Heart right ventricle (tissue), 16 donors: ENCODE measurements at regions not wholly inside any gene's neighbourhood (a gene's known extent, or its start where the extent isn't known, plus 50 kb on each side); places are given as distances from the start of the nearest gene placed in this dataset.

Source experiments
- ATAC-seq, 8 donors: fragments of 200-7000 bp; cut with Tn5 transposase; one replicate each; pipeline ENCODE4 v1.9.1; 2020; ENCODE audit warnings: mild to moderate bottlenecking in 8 of 8, moderate library complexity in 8 of 8, moderate number of reproducible peaks in 1 of 8
- DNase-seq, 2 donors: peaks; one replicate each; pipeline ENCODE4 v3.0.0-alpha.2; 2020
- H3K27ac ChIP-seq, 10 donors: fragments of 200-600 bp; sonication (generic) in 2 of 10; one replicate each; pipeline versions ENCODE4 v1.5.0 to v1.8.0; 2020 to 2022; ENCODE audit warnings: mild to moderate bottlenecking in 3 of 10
- H3K27me3 ChIP-seq, 7 donors: fragments of 200-600 bp; one replicate each; pipeline ENCODE4 v1.8.0; 2021 to 2022; ENCODE audit warnings: mild to moderate bottlenecking in 2 of 7
- H3K36me3 ChIP-seq, 9 donors: fragments of 200-600 bp; sonication (generic) in 1 of 9; one replicate each; pipeline versions ENCODE4 v1.5.0 to v1.8.0; 2020 to 2022; ENCODE audit warnings: mild to moderate bottlenecking in 2 of 9
- H3K4me1 ChIP-seq, 9 donors: fragments of 200-600 bp; sonication (generic) in 1 of 9; one replicate each; pipeline versions ENCODE4 v1.5.0 to v1.8.0; 2020 to 2022; ENCODE audit warnings: mild to moderate bottlenecking in 4 of 9
- H3K4me3 ChIP-seq, 10 donors: fragments of 200-600 bp; sonication (generic) in 2 of 10; one replicate each; pipeline versions ENCODE4 v1.5.0 to v1.8.0; 2020 to 2022; ENCODE audit warnings: mild to moderate bottlenecking in 7 of 10, moderate library complexity in 2 of 10
- H3K9me3 ChIP-seq, 11 donors: fragments of 200-600 bp in 10 of 11; sonication (generic) in 2 of 11; one replicate each; pipeline versions ENCODE4 v1.5.0 to v1.8.0; 2013 to 2022; ENCODE audit warnings: mild to moderate bottlenecking in 2 of 11, control low read depth in 1 of 11, moderate library complexity in 1 of 11
- WGBS, 2 donors: extraction: QIAGEN DNeasy Blood & Tissue Kit; methylation state at CpG; one replicate each; pipeline ENCODE4 v1.1.7; 2013; ENCODE audit warnings: inconsistent platforms in 1 of 2; 5-methylcytosine and 5-hydroxymethylcytosine counted together
- intact Hi-C, 10 donors: fragments of 100-400 bp; cut with DNase I; formaldehyde crosslinking; loops; one replicate each; pipeline versions ENCODE4 v1.11.1 to v1.14.2; 2022
- TF ChIP-seq, protein P1 (sequence below), 9 donors: fragments of 200-600 bp; sonication (generic) in 2 of 9; IDR thresholded peaks; one replicate each; pipeline versions ENCODE4 v1.5.0 to v1.8.0; 2021 to 2022; ENCODE audit warnings: antibody characterized with exemption in 9 of 9, mild to moderate bottlenecking in 5 of 9, moderate library complexity in 1 of 9
- donor health status: Arrhythmogenic right ventricular cardiomyopathy.
- donor health status: ischemic (EF 13 %, LVEDD 7.1; RV severe dilation, severe dysfunction).
- donor health status: healthy with polysubstance abuse.
- donor health status: DM: no; HTN: yes; CAD: no.
- donor health status: DM: no; HTN: no; CAD: no.
- donor health status: ischemic (EF 25% LVEDD 6.9; RV normal size, moderate dysfunction).
- donor health status: ischemic (EF 25% LVEDD 5.7; RV mildly dilated, moderate dysfunction).
- donor health status: healthy.
- donor health status: DM: yes; HTN: yes; CAD: no.
- donor health status: Ischemic cardiomyopathy.
- donor health status: ischemic (EF 35%, LVEDD 5.7; RV mildly dilated, moderate dysfunction).
- donor health status: nonischemic (EF 11% LVEDD 7.7; RV severe dilation, severe dysfunction).
- donor health status: DM: yes; HTN: yes; CAD: no.
- donor health status: PGD.
- donor health status: ischemic (EF 29% LVEDD 5.4; RV normal size, mild dysfunction).
- donor health status: nonischemic (EF 23%, LVEDD 6.1; RV moderate dilation, normal function).

DNA sequence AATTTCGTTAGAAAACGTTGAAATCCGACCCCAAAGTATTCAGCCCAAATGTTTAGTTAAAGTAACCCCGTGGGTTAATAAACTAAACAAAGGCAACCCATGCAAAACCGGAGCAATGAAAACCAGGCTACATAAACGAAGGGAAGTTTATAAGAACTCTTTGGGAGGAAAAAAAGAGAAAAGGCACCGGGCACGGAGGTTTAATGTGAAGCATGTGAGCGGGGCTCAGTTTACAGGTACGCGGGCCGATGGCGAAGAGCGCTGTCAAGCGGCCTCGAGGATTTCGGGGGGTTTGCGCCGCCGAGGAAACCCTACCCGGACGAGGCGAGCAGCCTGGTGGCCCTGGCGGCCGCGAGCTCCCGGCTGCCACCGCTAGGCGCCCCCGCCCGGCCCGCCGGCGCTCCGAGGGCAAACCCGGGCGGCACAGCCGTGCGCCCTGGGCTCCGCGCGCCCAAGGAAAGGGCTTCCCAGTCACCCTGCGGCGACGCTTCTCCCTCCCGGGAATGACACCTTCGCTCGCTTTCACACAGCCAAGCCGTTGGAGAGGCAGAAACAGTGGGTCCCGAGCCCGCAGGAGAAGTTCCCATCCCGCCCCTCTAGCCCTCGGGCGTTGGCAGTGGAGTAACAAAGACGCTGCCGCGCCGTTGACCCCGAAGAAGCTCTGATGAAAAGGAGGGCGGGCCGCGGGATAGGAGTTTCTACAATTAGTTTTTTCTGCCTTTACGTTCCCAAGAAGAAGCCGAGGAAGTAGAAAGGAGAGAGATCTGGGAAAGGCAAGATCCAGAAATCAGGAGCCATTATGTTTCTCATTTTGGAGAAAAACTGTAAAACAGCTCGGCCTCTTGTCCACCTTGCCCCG is 126.0 kb downstream of the TMEM174 start:
- H3K4me1 ChIP-seq, result peaks cover 5 to 31% (median 22%) of the 10 kb centered on the region in 9 donors
- H3K9me3 ChIP-seq, result no peaks in the 10 kb centered on the region
- H3K36me3 ChIP-seq, result no peaks in the 10 kb centered on the region
- peaks cover 41 to 100% (median 97%) of the 10 kb centered on the region in 7 donors for H3K27me3 ChIP-seq
- ATAC-seq (peak in 1 of 8 donors; percentile 41), DNase-seq (no peak)
- WGBS, 2 donors, result 1 to 3% methylated on average over 66 of the region's 66 CpGs
- intact Hi-C loops, result loop anchor here in 3 of 10 donors (5.0 to 10.0 kb wide), 3 partner anchors 84 to 148 kb away; partner anchors contain the start of gene FOXD1 (in 2 of the 3)
- peak overlapping the region in 2 of 10 donors; percentile 10 to 12 for H3K4me3 ChIP-seq
- TF ChIP-seq, protein P1, sequence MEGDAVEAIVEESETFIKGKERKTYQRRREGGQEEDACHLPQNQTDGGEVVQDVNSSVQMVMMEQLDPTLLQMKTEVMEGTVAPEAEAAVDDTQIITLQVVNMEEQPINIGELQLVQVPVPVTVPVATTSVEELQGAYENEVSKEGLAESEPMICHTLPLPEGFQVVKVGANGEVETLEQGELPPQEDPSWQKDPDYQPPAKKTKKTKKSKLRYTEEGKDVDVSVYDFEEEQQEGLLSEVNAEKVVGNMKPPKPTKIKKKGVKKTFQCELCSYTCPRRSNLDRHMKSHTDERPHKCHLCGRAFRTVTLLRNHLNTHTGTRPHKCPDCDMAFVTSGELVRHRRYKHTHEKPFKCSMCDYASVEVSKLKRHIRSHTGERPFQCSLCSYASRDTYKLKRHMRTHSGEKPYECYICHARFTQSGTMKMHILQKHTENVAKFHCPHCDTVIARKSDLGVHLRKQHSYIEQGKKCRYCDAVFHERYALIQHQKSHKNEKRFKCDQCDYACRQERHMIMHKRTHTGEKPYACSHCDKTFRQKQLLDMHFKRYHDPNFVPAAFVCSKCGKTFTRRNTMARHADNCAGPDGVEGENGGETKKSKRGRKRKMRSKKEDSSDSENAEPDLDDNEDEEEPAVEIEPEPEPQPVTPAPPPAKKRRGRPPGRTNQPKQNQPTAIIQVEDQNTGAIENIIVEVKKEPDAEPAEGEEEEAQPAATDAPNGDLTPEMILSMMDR (IDR thresholded peaks at IDR 0.05), result peak in 1 of 9 donors; percentile 18
- no peak overlapping the region for H3K27ac ChIP-seq

DNA sequence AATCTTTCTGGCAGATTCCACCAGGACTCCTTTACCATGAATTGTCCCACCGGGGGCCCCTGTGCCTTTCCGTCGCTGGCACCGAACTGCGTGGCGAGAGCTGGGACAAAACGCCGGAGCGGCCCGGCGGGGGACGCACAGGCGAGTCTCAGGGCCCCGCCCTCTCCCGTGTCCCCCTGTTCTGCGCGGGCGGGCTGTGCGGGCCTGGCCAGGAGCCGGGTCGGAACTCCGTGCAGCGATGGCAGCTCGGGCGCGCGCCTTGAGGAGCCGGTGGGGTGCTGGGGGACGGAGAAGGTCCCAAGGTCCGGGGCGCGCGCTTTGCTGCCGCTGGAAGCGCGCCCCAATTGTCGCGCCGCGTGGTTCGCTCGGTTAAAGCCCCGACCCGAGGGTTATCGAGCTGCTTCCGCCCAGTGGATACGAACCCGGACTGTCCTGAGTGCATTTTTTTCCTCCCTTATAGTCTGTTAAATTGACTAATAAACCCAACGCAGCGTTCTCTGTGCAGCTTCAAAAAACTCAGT is 125.3 kb downstream of the TMEM174 start:
- H3K27ac ChIP-seq, result no peak overlapping the region
- peak in 1 of 8 donors; percentile 30 for ATAC-seq
- no peaks in the 10 kb centered on the region for H3K9me3 ChIP-seq
- no peaks in the 10 kb centered on the region for H3K36me3 ChIP-seq
- H3K4me1 ChIP-seq, result peaks cover 5 to 27% (median 22%) of the 10 kb centered on the region in 9 donors
- peak overlapping the region in 3 of 10 donors; percentile 10 to 16 (median 11) for H3K4me3 ChIP-seq
- DNase-seq, result no peak
- WGBS, 2 donors, result 1 to 4% methylated on average over 50 of the region's 50 CpGs
- TF ChIP-seq, protein P1 (IDR thresholded peaks at IDR 0.05), result no peak
- H3K27me3 ChIP-seq, result peaks cover 36 to 100% (median 97%) of the 10 kb centered on the region in 7 donors
- intact Hi-C loops, result loop anchor here in 3 of 10 donors (5.0 to 10.0 kb wide), 3 partner anchors 84 to 149 kb away; partner anchors contain the start of gene FOXD1 (in 2 of the 3)

DNA sequence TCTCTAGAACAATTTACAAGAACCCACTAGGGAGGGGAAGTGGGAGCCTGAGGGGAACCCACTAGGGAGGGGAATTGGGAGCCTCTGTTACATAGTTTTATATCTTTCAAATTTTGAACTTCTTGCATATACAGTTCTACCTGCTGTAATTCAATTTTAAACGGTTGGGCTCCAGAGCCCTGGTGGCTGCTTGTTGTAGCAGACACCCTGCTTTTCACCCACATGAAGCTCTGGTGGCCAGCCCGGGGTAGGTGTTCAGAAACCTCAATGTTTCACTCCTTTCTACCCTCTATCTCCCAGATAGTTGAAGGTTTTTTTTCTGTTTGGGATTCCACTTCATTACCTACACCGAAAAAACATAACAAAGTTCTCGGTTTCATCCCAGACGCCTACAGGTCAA is 124.4 kb downstream of the TMEM174 start:
- no peaks in the 10 kb centered on the region for H3K9me3 ChIP-seq
- peaks cover 31 to 100% (median 97%) of the 10 kb centered on the region in 7 donors for H3K27me3 ChIP-seq
- ATAC-seq (no peak), DNase-seq (no peak)
- no peak overlapping the region for H3K4me3 ChIP-seq
- no peaks in the 10 kb centered on the region for H3K36me3 ChIP-seq
- H3K4me1 ChIP-seq, result peaks cover 5 to 22% (median 16%) of the 10 kb centered on the region in 9 donors
- intact Hi-C loops, result loop anchor here in 3 of 10 donors (5.0 to 10.0 kb wide), 3 partner anchors 83 to 150 kb away; partner anchors contain the start of gene FOXD1 (in 2 of the 3)
- no peak overlapping the region for H3K27ac ChIP-seq
- TF ChIP-seq, protein P1 (IDR thresholded peaks at IDR 0.05), result no peak
- WGBS, 2 donors, result 17 to 32% methylated on average over 5 of the region's 5 CpGs

DNA sequence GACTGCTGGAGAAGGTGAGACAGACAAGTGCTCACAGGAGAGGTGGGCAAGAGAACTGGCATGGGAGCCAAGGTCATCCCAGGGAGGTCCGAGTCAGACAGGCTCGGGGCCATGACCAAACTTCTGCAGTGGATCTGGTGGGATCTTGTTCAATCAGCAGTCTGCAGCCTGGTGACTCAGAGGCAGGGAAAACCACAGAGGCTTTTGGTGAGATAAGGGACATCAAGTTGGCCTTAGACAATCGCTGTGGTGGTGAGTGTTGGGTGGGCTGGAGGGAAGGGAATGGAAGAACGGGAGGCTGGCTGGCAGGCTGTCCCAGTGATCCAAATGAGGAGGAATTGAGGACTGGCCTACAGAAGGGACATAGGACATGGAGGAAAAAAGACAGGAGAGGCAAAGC is 123.8 kb downstream of the TMEM174 start:
- DNase-seq, result no peak
- 18 to 32% methylated on average over 4 of the region's 4 CpGs for WGBS, 2 donors
- H3K36me3 ChIP-seq, result no peaks in the 10 kb centered on the region
- no peak overlapping the region for H3K4me3 ChIP-seq
- H3K9me3 ChIP-seq, result no peaks in the 10 kb centered on the region
- peaks cover 31 to 100% (median 97%) of the 10 kb centered on the region in 7 donors for H3K27me3 ChIP-seq
- no peak overlapping the region for H3K27ac ChIP-seq
- H3K4me1 ChIP-seq, result peaks cover 5 to 22% (median 16%) of the 10 kb centered on the region in 9 donors
- no peak for ATAC-seq
- intact Hi-C loops, result loop anchor here in 3 of 10 donors (5.0 to 10.0 kb wide), 3 partner anchors 82 to 151 kb away; partner anchors contain the start of gene FOXD1 (in 2 of the 3)
- TF ChIP-seq, protein P1 (IDR thresholded peaks at IDR 0.05), result no peak
